Heart left ventricle (tissue), 16 donors: ENCODE measurements at regions not wholly inside any gene's neighbourhood (a gene's known extent, or its start where the extent isn't known, plus 50 kb on each side); places are given as distances from the start of the nearest gene placed in this dataset.

Source experiments
- ATAC-seq, 4 donors: fragments of 200-7000 bp; cut with Tn5 transposase; one replicate each; pipeline ENCODE4 v1.9.1; 2020 to 2022; ENCODE audit warnings: moderate library complexity in 4 of 4, mild to moderate bottlenecking in 3 of 4, moderate number of reproducible peaks in 1 of 4
- DNase-seq, 5 donors: peaks; one replicate each; pipeline ENCODE4 v3.0.0-alpha.2; 2020
- H3K27ac ChIP-seq, 12 donors: fragments of 200-600 bp; sonication (generic) in 4 of 12; one replicate each; pipeline versions ENCODE4 v1.5.0 to v1.8.0; 2016 to 2022; ENCODE audit warnings: mild to moderate bottlenecking in 2 of 12
- H3K27me3 ChIP-seq, 9 donors: fragments of 200-600 bp; sonication (generic) in 2 of 9; one replicate each; pipeline versions ENCODE4 v1.5.1 to v1.8.0; 2016 to 2022; ENCODE audit warnings: mild to moderate bottlenecking in 3 of 9
- H3K36me3 ChIP-seq, 9 donors: fragments of 200-600 bp; sonication (generic) in 2 of 9; one replicate each; pipeline versions ENCODE4 v1.5.0 to v1.8.0; 2018 to 2022; ENCODE audit warnings: mild to moderate bottlenecking in 2 of 9
- H3K4me1 ChIP-seq, 12 donors: fragments of 200-600 bp; sonication (generic) in 4 of 12; one replicate each; pipeline versions ENCODE4 v1.5.0 to v1.8.0; 2016 to 2022; ENCODE audit warnings: mild to moderate bottlenecking in 3 of 12
- H3K4me3 ChIP-seq, 12 donors: fragments of 200-600 bp; sonication (generic) in 4 of 12; one replicate each; pipeline versions ENCODE4 v1.5.0 to v1.8.0; 2017 to 2022; ENCODE audit warnings: mild to moderate bottlenecking in 9 of 12, moderate library complexity in 4 of 12
- H3K9me3 ChIP-seq, 12 donors: fragments of 200-600 bp; sonication (generic) in 4 of 12; one replicate each; pipeline versions ENCODE4 v1.5.0 to v1.8.0; 2016 to 2022; ENCODE audit warnings: mild to moderate bottlenecking in 1 of 12
- POLR2A ChIP-seq, 2 donors: fragments of 450-650 bp; IDR thresholded peaks; one replicate each; pipeline ENCODE4 v1.6.1; 2017; ENCODE audit warnings: antibody characterized with exemption in 2 of 2, mild to moderate bottlenecking in 2 of 2, moderate library complexity in 2 of 2
- WGBS, 4 donors: extraction: QIAGEN DNeasy Blood & Tissue Kit in 2 of 4; methylation state at CpG; one replicate each; pipeline versions ENCODE4 v1.1.5 to v1.1.7; 2013 to 2018; 5-methylcytosine and 5-hydroxymethylcytosine counted together
- intact Hi-C, 10 donors: fragments of 100-400 bp; cut with DNase I; formaldehyde crosslinking; loops; one replicate each; pipeline versions ENCODE4 v1.11.1 to v1.14.2; 2022
- TF ChIP-seq, protein P1 (sequence below), 12 donors: fragments of 200-600 bp; sonication (generic) in 4 of 12; IDR thresholded peaks; one replicate each; pipeline versions ENCODE4 v1.5.0 to v1.8.0; 2018 to 2022; ENCODE audit warnings: antibody characterized with exemption in 12 of 12, mild to moderate bottlenecking in 5 of 12
- donor health status: ischemic (EF 13 %, LVEDD 7.1; RV severe dilation, severe dysfunction).
- donor health status: healthy with polysubstance abuse.
- donor health status: DM: no; HTN: yes; CAD: no.
- donor health status: DM: no; HTN: no; CAD: no.
- donor health status: ischemic (EF 25% LVEDD 6.9; RV normal size, moderate dysfunction).
- donor health status: ischemic (EF 25% LVEDD 5.7; RV mildly dilated, moderate dysfunction).
- donor health status: healthy.
- donor health status: DM: yes; HTN: yes; CAD: no.
- donor health status: ischemic (EF 35%, LVEDD 5.7; RV mildly dilated, moderate dysfunction).
- donor health status: nonischemic (EF 11% LVEDD 7.7; RV severe dilation, severe dysfunction).
- donor health status: DM: yes; HTN: yes; CAD: no.
- donor health status: PGD.
- donor health status: ischemic (EF 29% LVEDD 5.4; RV normal size, mild dysfunction).
- donor health status: nonischemic (EF 23%, LVEDD 6.1; RV moderate dilation, normal function).

DNA sequence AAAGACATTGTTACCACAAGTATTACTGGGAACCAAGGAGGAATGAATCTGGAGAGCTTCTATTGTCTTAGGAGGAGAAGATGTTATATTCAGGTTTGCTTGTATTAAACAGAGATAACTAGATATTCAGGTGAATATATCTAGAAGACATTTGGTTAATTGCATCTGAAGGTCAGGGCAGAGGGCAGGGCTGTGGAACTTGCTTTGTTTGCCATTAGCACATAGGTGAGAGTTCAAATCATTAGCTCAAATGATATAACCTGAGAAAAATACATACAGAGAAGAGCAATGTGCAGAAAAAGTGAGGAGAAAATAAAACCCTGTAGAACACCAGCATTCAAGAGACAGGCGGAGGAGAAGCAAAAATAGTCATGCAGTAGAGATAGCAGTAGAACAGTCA is 116.8 kb downstream of the DNAJB9 start:
- no peak for DNase-seq
- Histone ChIP-seq H3K4me3 (no peak overlapping the region), H3K9me3 (peaks cover 0 to 10% (median 0%) of the 10 kb centered on the region in 12 donors), H3K27ac (no peak overlapping the region), H3K27me3 (no peaks in the 10 kb centered on the region), H3K4me1 (no peaks in the 10 kb centered on the region), H3K36me3 (no peaks in the 10 kb centered on the region)
- 75 to 83% (median 82%) methylated on average over 1 of the region's 1 CpG for WGBS, 4 donors
- intact Hi-C loops: no loop called here
- TF ChIP-seq, protein P1, sequence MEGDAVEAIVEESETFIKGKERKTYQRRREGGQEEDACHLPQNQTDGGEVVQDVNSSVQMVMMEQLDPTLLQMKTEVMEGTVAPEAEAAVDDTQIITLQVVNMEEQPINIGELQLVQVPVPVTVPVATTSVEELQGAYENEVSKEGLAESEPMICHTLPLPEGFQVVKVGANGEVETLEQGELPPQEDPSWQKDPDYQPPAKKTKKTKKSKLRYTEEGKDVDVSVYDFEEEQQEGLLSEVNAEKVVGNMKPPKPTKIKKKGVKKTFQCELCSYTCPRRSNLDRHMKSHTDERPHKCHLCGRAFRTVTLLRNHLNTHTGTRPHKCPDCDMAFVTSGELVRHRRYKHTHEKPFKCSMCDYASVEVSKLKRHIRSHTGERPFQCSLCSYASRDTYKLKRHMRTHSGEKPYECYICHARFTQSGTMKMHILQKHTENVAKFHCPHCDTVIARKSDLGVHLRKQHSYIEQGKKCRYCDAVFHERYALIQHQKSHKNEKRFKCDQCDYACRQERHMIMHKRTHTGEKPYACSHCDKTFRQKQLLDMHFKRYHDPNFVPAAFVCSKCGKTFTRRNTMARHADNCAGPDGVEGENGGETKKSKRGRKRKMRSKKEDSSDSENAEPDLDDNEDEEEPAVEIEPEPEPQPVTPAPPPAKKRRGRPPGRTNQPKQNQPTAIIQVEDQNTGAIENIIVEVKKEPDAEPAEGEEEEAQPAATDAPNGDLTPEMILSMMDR (IDR thresholded peaks at IDR 0.05): no peak
- TF ChIP-seq POLR2A (IDR thresholded peaks at IDR 0.05): no peak
- no peak for ATAC-seq

DNA sequence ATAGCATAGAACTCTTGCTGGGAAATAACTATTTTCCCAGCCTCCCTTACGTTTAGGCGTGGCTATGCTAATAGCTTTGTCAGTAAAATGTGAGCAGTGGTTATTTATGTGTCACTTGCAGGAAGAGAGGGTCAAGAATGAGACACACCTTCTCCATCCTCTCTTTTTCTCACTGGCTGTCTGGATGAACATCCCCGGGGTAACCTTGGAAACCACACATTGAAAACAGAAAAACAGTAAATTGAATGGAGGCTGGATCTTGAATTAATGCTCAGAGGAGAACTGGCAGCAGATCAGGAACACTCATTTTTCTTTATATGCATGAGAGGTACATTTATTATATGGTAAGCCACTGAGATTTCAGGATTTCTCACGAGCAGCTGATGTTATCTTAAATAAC is 127.6 kb downstream of the DNAJB9 start:
- intact Hi-C loops: no loop called here

DNA sequence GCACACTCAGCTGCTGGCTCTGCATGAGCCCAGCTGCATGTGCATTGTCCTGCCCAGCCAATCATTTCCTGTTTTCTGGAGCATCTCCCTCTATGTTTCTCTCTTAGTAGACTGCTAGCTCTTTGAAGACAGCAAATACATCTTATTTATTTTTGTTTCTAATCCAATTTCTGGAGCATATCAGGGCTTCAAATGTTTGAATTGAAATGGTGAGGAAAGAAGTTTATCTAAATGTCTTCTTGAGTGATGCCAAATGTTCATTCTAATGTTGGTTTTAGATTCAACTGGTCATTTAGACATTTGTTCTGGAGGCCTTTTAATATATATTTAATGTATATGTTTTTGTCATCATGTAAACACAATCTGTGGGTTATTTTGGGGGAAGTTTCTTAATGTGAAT is 141.9 kb downstream of the DNAJB9 start:
- Histone ChIP-seq H3K4me1 (no peaks in the 10 kb centered on the region), H3K4me3 (no peak overlapping the region), H3K9me3 (peaks cover 0 to 6% (median 0%) of the 10 kb centered on the region in 12 donors), H3K27ac (no peak overlapping the region), H3K36me3 (no peaks in the 10 kb centered on the region), H3K27me3 (peaks cover 0 to 4% (median 0%) of the 10 kb centered on the region in 9 donors)
- ATAC-seq: no peak
- TF ChIP-seq POLR2A (IDR thresholded peaks at IDR 0.05): no peak
- TF ChIP-seq, protein P1 (IDR thresholded peaks at IDR 0.05): no peak
- intact Hi-C loops: no loop called here
- no peak for DNase-seq

More for the DNA sequence above, 127.6 kb downstream of the DNAJB9 start:
- DNase-seq (no peak), ATAC-seq (no peak)
- Histone ChIP-seq H3K9me3 (no peaks in the 10 kb centered on the region), H3K4me1 (no peaks in the 10 kb centered on the region), H3K36me3 (no peaks in the 10 kb centered on the region), H3K27me3 (no peaks in the 10 kb centered on the region), H3K27ac (no peak overlapping the region), H3K4me3 (no peak overlapping the region)
- WGBS, 4 donors: 41 to 48% (median 43%) methylated on average over 4 of the region's 4 CpGs
- TF ChIP-seq POLR2A (IDR thresholded peaks at IDR 0.05): no peak
- TF ChIP-seq, protein P1 (IDR thresholded peaks at IDR 0.05): no peak

DNA sequence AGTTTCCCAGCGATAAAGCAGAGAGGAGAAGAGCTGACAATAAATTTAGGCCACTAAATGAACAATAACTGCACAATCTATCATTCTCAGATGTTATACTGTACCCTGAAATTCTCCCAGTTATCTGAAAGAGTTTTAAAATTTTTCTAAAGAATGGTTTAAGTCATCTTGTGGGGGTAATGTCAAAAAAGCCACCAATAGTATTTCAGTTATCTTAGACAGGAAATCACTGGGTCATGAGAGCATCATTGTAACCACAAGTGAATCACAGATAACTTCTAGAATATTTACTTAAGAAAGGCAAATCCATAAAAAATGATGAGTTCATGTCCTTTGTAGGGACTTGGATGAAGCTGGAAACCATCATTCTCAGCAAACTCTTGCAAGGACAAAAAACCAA is 147.1 kb downstream of the DNAJB9 start:
- TF ChIP-seq, protein P1 (IDR thresholded peaks at IDR 0.05): no peak
- TF ChIP-seq POLR2A (IDR thresholded peaks at IDR 0.05): no peak
- DNase-seq: no peak
- Histone ChIP-seq H3K4me1 (no peaks in the 10 kb centered on the region), H3K36me3 (no peaks in the 10 kb centered on the region), H3K9me3 (no peaks in the 10 kb centered on the region), H3K27ac (no peak overlapping the region), H3K27me3 (peaks cover 0 to 4% (median 0%) of the 10 kb centered on the region in 9 donors), H3K4me3 (no peak overlapping the region)
- no peak for ATAC-seq
- intact Hi-C loops: no loop called here
- 50 to 80% (median 72%) methylated on average over 1 of the region's 1 CpG for WGBS, 4 donors
